ENCODE measurements at regions not wholly inside any gene's neighbourhood (a gene's known extent, or its start where the extent isn't known, plus 50 kb on each side); places are given as distances from the start of the nearest gene placed in this dataset.

- FAIRE-seq: no peak
- TF ChIP-seq POLR2A (IDR thresholded peaks at IDR 0.05; ENCODE audit: low read depth, low read length): no peak
- no peak for DNase-seq (ENCODE audit: insufficient read length, low spot score)
Measured at GRCh38 chr13:111844222-111844671, 222.7 kb upstream of the SOX1 start.

GRCh38 chr13:111844682-111845081, 222.3 kb upstream of the SOX1 start:
- no peak for FAIRE-seq
- no peak for DNase-seq (ENCODE audit: insufficient read length, low spot score)
- no peak for TF ChIP-seq POLR2A (IDR thresholded peaks at IDR 0.05; ENCODE audit: low read depth, low read length)

- FAIRE-seq (no peak), DNase-seq (ENCODE audit: insufficient read length, low spot score) (no peak)
- TF ChIP-seq POLR2A (IDR thresholded peaks at IDR 0.05; ENCODE audit: low read depth, low read length): no peak
Measured at GRCh38 chr13:111845621-111846351, 221.2 kb upstream of the SOX1 start.

GRCh38 chr13:111846391-111847159, 220.4 kb upstream of the SOX1 start:
- no peak for TF ChIP-seq POLR2A (IDR thresholded peaks at IDR 0.05; ENCODE audit: low read depth, low read length)
- no peak for FAIRE-seq
- DNase-seq (ENCODE audit: insufficient read length, low spot score): no peak

GRCh38 chr13:111847964-111848363, 219.0 kb upstream of the SOX1 start:
- no peak for TF ChIP-seq POLR2A (IDR thresholded peaks at IDR 0.05; ENCODE audit: low read depth, low read length)
- FAIRE-seq: no peak
- DNase-seq (ENCODE audit: insufficient read length, low spot score): no peak

GRCh38 chr13:111850458-111850857, 216.5 kb upstream of the SOX1 start:
- DNase-seq (ENCODE audit: insufficient read length, low spot score) (no peak), FAIRE-seq (no peak)
- TF ChIP-seq POLR2A (IDR thresholded peaks at IDR 0.05; ENCODE audit: low read depth, low read length): no peak

GRCh38 chr13:111850976-111851375, 216.0 kb upstream of the SOX1 start:
- FAIRE-seq: no peak
- DNase-seq (ENCODE audit: insufficient read length, low spot score): no peak
- TF ChIP-seq POLR2A (IDR thresholded peaks at IDR 0.05; ENCODE audit: low read depth, low read length): no peak

- no peak for FAIRE-seq
- DNase-seq (ENCODE audit: insufficient read length, low spot score): no peak
- no peak for TF ChIP-seq POLR2A (IDR thresholded peaks at IDR 0.05; ENCODE audit: low read depth, low read length)
Measured at GRCh38 chr13:111852725-111853518, 214.0 kb upstream of the SOX1 start.

GRCh38 chr13:111853721-111854120, 213.2 kb upstream of the SOX1 start:
- no peak for DNase-seq (ENCODE audit: insufficient read length, low spot score)
- no peak for FAIRE-seq
- TF ChIP-seq POLR2A (IDR thresholded peaks at IDR 0.05; ENCODE audit: low read depth, low read length): no peak

- no peak for TF ChIP-seq POLR2A (IDR thresholded peaks at IDR 0.05; ENCODE audit: low read depth, low read length)
- FAIRE-seq (no peak), DNase-seq (ENCODE audit: insufficient read length, low spot score) (no peak)
Measured at GRCh38 chr13:111854403-111854802, 212.5 kb upstream of the SOX1 start.

- no peak for TF ChIP-seq POLR2A (IDR thresholded peaks at IDR 0.05; ENCODE audit: low read depth, low read length)
- no peak for DNase-seq (ENCODE audit: insufficient read length, low spot score)
- FAIRE-seq: no peak
Measured at GRCh38 chr13:111855191-111855590, 211.8 kb upstream of the SOX1 start.

GRCh38 chr13:111855786-111856185, 211.2 kb upstream of the SOX1 start:
- TF ChIP-seq POLR2A (IDR thresholded peaks at IDR 0.05; ENCODE audit: low read depth, low read length): no peak
- DNase-seq (ENCODE audit: insufficient read length, low spot score): no peak
- no peak for FAIRE-seq

GRCh38 chr13:111856571-111856970, 210.4 kb upstream of the SOX1 start:
- FAIRE-seq (no peak), DNase-seq (ENCODE audit: insufficient read length, low spot score) (no peak)
- no peak for TF ChIP-seq POLR2A (IDR thresholded peaks at IDR 0.05; ENCODE audit: low read depth, low read length)

GRCh38 chr13:111857336-111857735, 209.6 kb upstream of the SOX1 start:
- no peak for TF ChIP-seq POLR2A (IDR thresholded peaks at IDR 0.05; ENCODE audit: low read depth, low read length)
- DNase-seq (ENCODE audit: insufficient read length, low spot score) (no peak), FAIRE-seq (no peak)

Measured in H54 (cell line).